Upper lobe of right lung (tissue), 1 donor: ENCODE measurements at regions not wholly inside any gene's neighbourhood (a gene's known extent, or its start where the extent isn't known, plus 50 kb on each side); places are given as distances from the start of the nearest gene placed in this dataset.

Experiments
- ATAC-seq: fragments of 200-7000 bp; cut with Tn5 transposase; one replicate; pipeline ENCODE4 v1.9.1; 2020; ENCODE audit warnings: mild to moderate bottlenecking, moderate library complexity
- DNase-seq: peaks from one replicate; pipeline ENCODE4 v3.0.0-alpha.2; 2020
- H3K27ac ChIP-seq: fragments of 200-600 bp; one replicate; pipeline ENCODE4 v1.8.0; 2022
- H3K27me3 ChIP-seq: fragments of 200-600 bp; one replicate; pipeline ENCODE4 v1.8.0; 2022; ENCODE audit warnings: mild to moderate bottlenecking
- H3K36me3 ChIP-seq: fragments of 200-600 bp; one replicate; pipeline ENCODE4 v1.8.0; 2022
- H3K4me1 ChIP-seq: fragments of 200-600 bp; one replicate; pipeline ENCODE4 v1.8.0; 2022
- H3K4me3 ChIP-seq: fragments of 200-600 bp; one replicate; pipeline ENCODE4 v1.8.0; 2022; ENCODE audit warnings: mild to moderate bottlenecking
- H3K9me3 ChIP-seq: fragments of 200-600 bp; one replicate; pipeline ENCODE4 v1.8.0; 2022
- intact Hi-C: fragments of 100-400 bp; cut with DNase I; formaldehyde crosslinking; loops from one replicate; pipeline ENCODE4 v1.11.0; 2022
- TF ChIP-seq, protein P1 (sequence below): fragments of 200-600 bp; IDR thresholded peaks from one replicate; pipeline ENCODE4 v1.8.0; 2022; ENCODE audit warnings: antibody characterized with exemption
- donor health status: DM: no; HTN: yes; CAD: no; lungs with severe emphysema.

DNA sequence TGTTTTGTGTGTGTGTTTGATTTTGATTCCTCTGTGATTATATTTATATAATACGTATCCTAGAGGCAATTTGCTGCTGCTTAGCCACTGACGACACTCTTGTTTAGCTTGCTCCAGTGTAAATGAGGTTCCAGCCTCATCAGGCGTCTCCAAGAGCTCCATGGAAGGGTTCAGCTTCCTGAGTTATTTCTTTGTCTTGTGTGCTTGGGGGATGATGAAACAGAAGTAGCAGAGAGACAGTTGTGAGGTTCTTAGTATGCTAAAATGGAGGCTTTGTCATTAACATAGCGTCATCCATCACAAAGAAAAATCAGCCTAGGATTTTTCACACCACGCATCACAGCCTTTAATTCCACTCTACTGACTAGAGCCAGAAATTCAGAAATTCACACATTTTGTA, 85.1 kb downstream of the KLF6 start:
- intact Hi-C loops = no loop called here
- ATAC-seq = no peak

DNA sequence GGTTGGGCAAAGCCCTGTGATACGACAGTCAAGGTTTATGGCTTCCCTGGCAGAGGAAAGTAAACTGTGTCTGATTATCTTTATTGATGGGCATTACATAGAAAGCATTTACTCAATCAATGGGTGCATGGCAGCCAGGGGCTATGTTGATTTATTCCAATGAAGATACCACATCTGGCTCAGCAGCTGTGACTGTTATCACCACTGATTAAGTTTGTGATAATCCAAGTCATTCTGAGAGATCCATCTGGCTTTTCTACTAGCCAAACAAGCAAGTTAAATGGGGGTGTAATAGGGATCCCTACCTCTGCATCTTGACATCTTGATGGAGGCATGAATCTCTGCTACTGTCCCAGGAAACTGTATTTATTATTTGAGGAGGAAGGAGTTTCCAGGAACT, 86.7 kb downstream of the KLF6 start:
- Histone ChIP-seq H3K4me1 (no peaks in the 10 kb centered on the region), H3K4me3 (no peak overlapping the region), H3K9me3 (no peaks in the 10 kb centered on the region), H3K27ac (no peak overlapping the region), H3K27me3 (no peaks in the 10 kb centered on the region), H3K36me3 (no peaks in the 10 kb centered on the region)
- TF ChIP-seq, protein P1, sequence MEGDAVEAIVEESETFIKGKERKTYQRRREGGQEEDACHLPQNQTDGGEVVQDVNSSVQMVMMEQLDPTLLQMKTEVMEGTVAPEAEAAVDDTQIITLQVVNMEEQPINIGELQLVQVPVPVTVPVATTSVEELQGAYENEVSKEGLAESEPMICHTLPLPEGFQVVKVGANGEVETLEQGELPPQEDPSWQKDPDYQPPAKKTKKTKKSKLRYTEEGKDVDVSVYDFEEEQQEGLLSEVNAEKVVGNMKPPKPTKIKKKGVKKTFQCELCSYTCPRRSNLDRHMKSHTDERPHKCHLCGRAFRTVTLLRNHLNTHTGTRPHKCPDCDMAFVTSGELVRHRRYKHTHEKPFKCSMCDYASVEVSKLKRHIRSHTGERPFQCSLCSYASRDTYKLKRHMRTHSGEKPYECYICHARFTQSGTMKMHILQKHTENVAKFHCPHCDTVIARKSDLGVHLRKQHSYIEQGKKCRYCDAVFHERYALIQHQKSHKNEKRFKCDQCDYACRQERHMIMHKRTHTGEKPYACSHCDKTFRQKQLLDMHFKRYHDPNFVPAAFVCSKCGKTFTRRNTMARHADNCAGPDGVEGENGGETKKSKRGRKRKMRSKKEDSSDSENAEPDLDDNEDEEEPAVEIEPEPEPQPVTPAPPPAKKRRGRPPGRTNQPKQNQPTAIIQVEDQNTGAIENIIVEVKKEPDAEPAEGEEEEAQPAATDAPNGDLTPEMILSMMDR = no peak
- intact Hi-C loops = no loop called here
- ATAC-seq (no peak), DNase-seq (no peak)

More for the DNA sequence above, 85.1 kb downstream of the KLF6 start:
- no peak for DNase-seq
- H3K4me3 ChIP-seq = no peak overlapping the region
- TF ChIP-seq, protein P1 = no peak
- no peaks in the 10 kb centered on the region for H3K36me3 ChIP-seq
- H3K27me3 ChIP-seq = no peaks in the 10 kb centered on the region
- H3K4me1 ChIP-seq = no peaks in the 10 kb centered on the region
- H3K9me3 ChIP-seq = no peaks in the 10 kb centered on the region
- H3K27ac ChIP-seq = no peak overlapping the region

DNA sequence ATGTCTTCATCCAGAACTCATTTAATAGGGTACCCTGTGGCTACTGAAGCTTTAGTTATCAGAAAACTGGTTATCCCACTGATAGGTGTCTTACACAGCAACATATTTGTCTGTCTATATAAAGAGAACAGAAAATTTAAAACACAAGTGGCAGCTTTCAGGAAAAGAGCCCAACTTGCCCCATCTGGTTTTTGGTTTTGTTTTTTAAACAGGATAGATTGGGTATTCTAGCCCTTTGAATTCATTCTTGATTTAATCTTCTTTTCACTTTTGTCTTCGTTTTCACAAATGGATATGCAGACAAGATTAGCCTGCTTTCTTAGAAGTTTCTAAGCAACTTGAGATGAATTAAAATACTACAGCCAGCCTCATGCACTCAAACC, 91.3 kb downstream of the KLF6 start:
- TF ChIP-seq, protein P1 = no peak
- DNase-seq (no peak), ATAC-seq (no peak)
- H3K4me1 ChIP-seq = no peaks in the 10 kb centered on the region
- H3K4me3 ChIP-seq = no peak overlapping the region
- H3K27ac ChIP-seq = no peak overlapping the region
- no peaks in the 10 kb centered on the region for H3K27me3 ChIP-seq
- no peaks in the 10 kb centered on the region for H3K9me3 ChIP-seq
- no peaks in the 10 kb centered on the region for H3K36me3 ChIP-seq
- intact Hi-C loops = no loop called here

DNA sequence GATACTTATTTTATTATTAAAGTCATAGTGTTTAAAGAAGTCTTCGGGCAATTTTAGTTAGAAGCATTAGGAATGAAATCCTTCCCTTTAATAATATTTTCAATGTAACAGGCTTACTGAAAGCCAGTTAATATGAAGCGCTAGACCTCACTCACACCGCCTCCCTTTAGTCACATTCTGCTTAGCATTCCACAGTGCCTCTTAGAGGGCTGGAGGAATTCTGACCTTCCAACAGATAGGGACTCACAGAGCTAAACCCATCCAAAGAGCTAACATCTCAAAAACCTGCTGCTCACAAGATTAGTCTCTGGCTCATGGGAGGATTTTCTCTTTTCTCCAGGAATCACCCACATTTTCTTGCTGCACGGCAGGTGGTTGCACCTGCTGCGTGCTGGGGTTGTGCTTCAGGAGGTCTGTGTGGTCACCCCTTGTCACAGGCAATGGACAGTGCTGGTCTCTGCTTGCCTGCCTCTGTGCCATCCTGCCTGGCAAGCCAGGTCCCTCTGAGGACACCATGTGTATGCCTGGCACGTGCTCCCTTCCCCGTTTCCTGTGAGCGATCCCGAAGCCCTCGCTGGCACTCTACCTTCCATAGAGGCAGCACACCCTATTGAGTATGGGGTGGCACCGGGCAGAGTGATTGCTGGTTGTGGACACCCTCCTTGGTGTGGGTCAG, 91.8 kb downstream of the KLF6 start:
- Histone ChIP-seq H3K27me3 (no peaks in the 10 kb centered on the region), H3K4me1 (no peaks in the 10 kb centered on the region), H3K36me3 (no peaks in the 10 kb centered on the region), H3K9me3 (no peaks in the 10 kb centered on the region), H3K4me3 (no peak overlapping the region), H3K27ac (no peak overlapping the region)
- intact Hi-C loops = no loop called here
- TF ChIP-seq, protein P1 = no peak
- peak; percentile 30 for ATAC-seq
- no peak for DNase-seq

DNA sequence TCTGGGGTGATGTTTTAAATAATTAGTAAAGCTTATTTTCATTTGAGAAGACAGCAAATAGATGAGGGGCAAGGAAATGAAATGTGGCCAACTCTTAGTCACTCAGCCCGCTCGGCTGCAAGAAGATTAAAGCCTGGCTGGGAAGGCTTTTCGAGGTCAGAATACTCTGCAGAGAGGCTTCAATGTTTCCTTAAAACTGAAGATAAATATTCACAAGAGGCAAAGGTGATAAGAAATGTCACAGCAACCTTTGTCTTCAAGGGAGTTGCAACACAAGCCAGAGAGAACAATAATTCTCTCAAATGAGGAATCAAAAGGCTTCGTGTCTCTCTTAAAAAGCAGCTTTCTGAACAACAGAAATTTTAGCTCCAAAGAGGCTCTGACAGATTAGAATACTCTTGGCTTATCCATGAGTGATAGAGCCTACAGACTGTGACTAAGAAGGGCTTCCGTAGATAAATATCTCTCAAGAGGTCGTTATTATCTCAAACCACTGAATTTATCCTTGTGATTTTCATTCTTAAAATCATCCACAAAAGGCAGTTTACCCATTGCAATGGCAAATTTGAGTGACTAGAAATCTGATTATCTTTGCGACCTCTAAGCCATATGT, 92.5 kb downstream of the KLF6 start:
- Histone ChIP-seq H3K4me1 (no peaks in the 10 kb centered on the region), H3K27ac (no peak overlapping the region), H3K9me3 (no peaks in the 10 kb centered on the region), H3K4me3 (no peak overlapping the region), H3K36me3 (no peaks in the 10 kb centered on the region), H3K27me3 (no peaks in the 10 kb centered on the region)
- ATAC-seq (no peak), DNase-seq (no peak)
- TF ChIP-seq, protein P1 = no peak
- intact Hi-C loops = no loop called here
